SK-N-SH (cell line): ENCODE measurements at regions not wholly inside any gene's neighbourhood (a gene's known extent, or its start where the extent isn't known, plus 50 kb on each side); places are given as distances from the start of the nearest gene placed in this dataset.

Experiments used
- EP300 ChIP-seq, 2 experiments: IDR thresholded peaks; 2 replicates each; pipeline versions ENCODE4 v1.4.0 to v1.6.1; 2012; ENCODE audit warnings: borderline replicate concordance in 1 of 2, low read depth in 1 of 2, low read length in 1 of 2
- SMC3 ChIP-seq: IDR thresholded peaks from 2 replicates; pipeline ENCODE4 v1.6.1; 2012; ENCODE audit warnings: low read depth, low read length, improper control_type of control experiment
- YY1 ChIP-seq: IDR thresholded peaks from 2 replicates; pipeline ENCODE4 v1.4.0; 2012; ENCODE audit warnings: low read depth, mild to moderate bottlenecking
- TF ChIP-seq, protein P1 (sequence below): fragments of 200-600 bp; sonication (generic); IDR thresholded peaks from 2 replicates; pipeline ENCODE4 v1.6.1; 2017; ENCODE audit warnings: antibody characterized with exemption, mild to moderate bottlenecking, moderate library complexity
- TF ChIP-seq, protein P2 (sequence below): IDR thresholded peaks from 2 replicates; pipeline ENCODE4 v1.4.0; 2012; ENCODE audit warnings: low read depth

DNA sequence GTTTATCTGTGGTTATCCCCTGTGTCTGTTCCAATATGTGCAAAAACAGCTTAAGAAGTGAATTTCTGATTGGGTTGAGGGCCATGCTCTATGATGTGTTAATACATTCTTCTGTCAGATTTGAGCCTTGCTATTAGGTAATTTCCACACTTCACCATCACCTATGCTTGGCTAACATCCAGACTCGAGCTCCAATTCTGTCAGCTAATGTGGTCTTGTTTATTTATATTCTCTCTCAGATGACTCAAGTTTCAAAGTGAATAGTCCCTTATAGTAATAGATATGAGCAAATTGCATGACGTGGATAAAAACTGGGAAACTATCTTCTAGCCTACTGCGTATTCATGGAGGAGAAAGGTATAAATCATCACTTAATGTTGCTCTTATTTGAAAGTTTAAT, 451.3 kb downstream of the SNAPC1 start:
- TF ChIP-seq, protein P1, sequence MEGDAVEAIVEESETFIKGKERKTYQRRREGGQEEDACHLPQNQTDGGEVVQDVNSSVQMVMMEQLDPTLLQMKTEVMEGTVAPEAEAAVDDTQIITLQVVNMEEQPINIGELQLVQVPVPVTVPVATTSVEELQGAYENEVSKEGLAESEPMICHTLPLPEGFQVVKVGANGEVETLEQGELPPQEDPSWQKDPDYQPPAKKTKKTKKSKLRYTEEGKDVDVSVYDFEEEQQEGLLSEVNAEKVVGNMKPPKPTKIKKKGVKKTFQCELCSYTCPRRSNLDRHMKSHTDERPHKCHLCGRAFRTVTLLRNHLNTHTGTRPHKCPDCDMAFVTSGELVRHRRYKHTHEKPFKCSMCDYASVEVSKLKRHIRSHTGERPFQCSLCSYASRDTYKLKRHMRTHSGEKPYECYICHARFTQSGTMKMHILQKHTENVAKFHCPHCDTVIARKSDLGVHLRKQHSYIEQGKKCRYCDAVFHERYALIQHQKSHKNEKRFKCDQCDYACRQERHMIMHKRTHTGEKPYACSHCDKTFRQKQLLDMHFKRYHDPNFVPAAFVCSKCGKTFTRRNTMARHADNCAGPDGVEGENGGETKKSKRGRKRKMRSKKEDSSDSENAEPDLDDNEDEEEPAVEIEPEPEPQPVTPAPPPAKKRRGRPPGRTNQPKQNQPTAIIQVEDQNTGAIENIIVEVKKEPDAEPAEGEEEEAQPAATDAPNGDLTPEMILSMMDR = no peak
- no peak for TF ChIP-seq EP300 (IDR thresholded peaks at IDR 0.05; ENCODE audit: borderline replicate concordance in 1 of 2, low read depth in 1 of 2, low read length in 1 of 2)
- TF ChIP-seq, protein P2, sequence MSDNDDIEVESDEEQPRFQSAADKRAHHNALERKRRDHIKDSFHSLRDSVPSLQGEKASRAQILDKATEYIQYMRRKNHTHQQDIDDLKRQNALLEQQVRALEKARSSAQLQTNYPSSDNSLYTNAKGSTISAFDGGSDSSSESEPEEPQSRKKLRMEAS = no peak
- no peak for TF ChIP-seq YY1
- no peak for TF ChIP-seq SMC3
